GM23338 (cell line): ENCODE measurements at regions not wholly inside any gene's neighbourhood (a gene's known extent, or its start where the extent isn't known, plus 50 kb on each side); places are given as distances from the start of the nearest gene placed in this dataset.

Experiments
- ATAC-seq: fragments of 200-7000 bp; cut with Tn5 transposase; 3 replicates; pipeline ENCODE4 v1.9.1; 2020
- DNase-seq: peaks from one replicate; pipeline ENCODE4 v3.0.0-alpha.2; 2015; ENCODE audit warnings: low spot score
- H2AFZ ChIP-seq: fragments of 200-600 bp; sonication (generic); 2 replicates; pipeline ENCODE4 v1.8.0; 2016; ENCODE audit warnings: antibody characterized with exemption, mild to moderate bottlenecking, moderate library complexity
- H3F3A ChIP-seq: fragments of 200-600 bp; sonication (generic); replicated peaks from 2 replicates; pipeline ENCODE4 v1.8.0; 2017; ENCODE audit warnings: antibody characterized with exemption, mixed run types, low read depth
- H3K27ac ChIP-seq: fragments of 200-600 bp; sonication (generic); 2 replicates; pipeline ENCODE4 v1.6.1; 2016; ENCODE audit warnings: low read depth
- H3K27me3 ChIP-seq: fragments of 200-600 bp; sonication (generic); 2 replicates; pipeline ENCODE4 v1.8.0; 2016; ENCODE audit warnings: mild to moderate bottlenecking, mixed run types, moderate library complexity; ENCODE audit not compliant: insufficient read depth
- H3K36me3 ChIP-seq: fragments of 200-600 bp; sonication (generic); 2 replicates; pipeline ENCODE4 v1.8.0; 2016; ENCODE audit warnings: mild to moderate bottlenecking; ENCODE audit not compliant: insufficient read depth
- H3K4me1 ChIP-seq: fragments of 200-600 bp; sonication (generic); 2 replicates; pipeline ENCODE4 v1.8.0; 2016; ENCODE audit warnings: mild to moderate bottlenecking, moderate library complexity; ENCODE audit not compliant: insufficient read depth
- H3K4me2 ChIP-seq: fragments of 200-600 bp; sonication (generic); 2 replicates; pipeline ENCODE4 v1.7.1; 2017; ENCODE audit warnings: mixed run types
- H3K4me3 ChIP-seq: fragments of 200-600 bp; sonication (generic); 2 replicates; pipeline ENCODE4 v1.6.1; 2016; ENCODE audit warnings: mixed run types
- H3K79me2 ChIP-seq: fragments of 200-600 bp; sonication (generic); replicated peaks from 2 replicates; pipeline ENCODE4 v1.8.0; 2017; ENCODE audit warnings: mild to moderate bottlenecking; ENCODE audit not compliant: insufficient read depth
- H3K9me2 ChIP-seq: fragments of 200-600 bp; sonication (generic); 2 replicates; pipeline ENCODE4 v1.8.0; 2017; ENCODE audit not compliant: insufficient read depth
- H4K20me1 ChIP-seq: fragments of 200-600 bp; sonication (generic); replicated peaks from 2 replicates; pipeline ENCODE4 v1.8.0; 2017; ENCODE audit warnings: mild to moderate bottlenecking; ENCODE audit not compliant: insufficient read depth
- H3K27ac Mint-ChIP-seq: 2 replicates; pipeline ENCODE4 v1.8.0; 2020; ENCODE audit warnings: inconsistent platforms, mild to moderate bottlenecking, moderate library complexity, mixed read lengths
- H3K27me3 Mint-ChIP-seq: 3 replicates; pipeline ENCODE4 v1.8.0; 2022; ENCODE audit warnings: low read depth, mild to moderate bottlenecking, moderate library complexity, mixed read lengths, inconsistent platforms; ENCODE audit not compliant: insufficient read depth, poor library complexity
- H3K36me3 Mint-ChIP-seq: 3 replicates; pipeline ENCODE4 v1.8.0; 2021; ENCODE audit warnings: low read depth, mild to moderate bottlenecking, inconsistent platforms, moderate library complexity, mixed read lengths
- H3K4me1 Mint-ChIP-seq: 3 replicates; pipeline ENCODE4 v1.8.0; 2020; ENCODE audit warnings: mild to moderate bottlenecking, inconsistent platforms, mixed read lengths
- H3K4me3 Mint-ChIP-seq: 3 replicates; pipeline ENCODE4 v1.8.0; 2021; ENCODE audit warnings: moderate library complexity, mild to moderate bottlenecking, inconsistent platforms, mixed read lengths
- H3K9me3 Mint-ChIP-seq: 3 replicates; pipeline ENCODE4 v1.8.0; 2020; ENCODE audit warnings: moderate library complexity, mild to moderate bottlenecking, inconsistent platforms, mixed read lengths
- CREB1 ChIP-seq: fragments of 250-450 bp; sonication (Bioruptor Pico); IDR thresholded peaks from 2 replicates; pipeline ENCODE4 v1.5.0; 2020; ENCODE audit warnings: low read depth, mild to moderate bottlenecking, moderate library complexity
- JUNB ChIP-seq: IDR thresholded peaks from one replicate; pipeline ENCODE4 v1.6.1; 2016; ENCODE audit warnings: antibody characterized with exemption; ENCODE audit not compliant: unreplicated experiment
- STAT1 ChIP-seq: IDR thresholded peaks from one replicate; pipeline ENCODE4 v1.6.1; 2016; ENCODE audit warnings: antibody characterized with exemption; ENCODE audit not compliant: unreplicated experiment
- ZNF114 ChIP-seq: fragments of 250-450 bp; sonication (Bioruptor Pico); IDR thresholded peaks from 2 replicates; pipeline ENCODE4 v1.5.0; 2020; ENCODE audit warnings: mild to moderate bottlenecking, moderate library complexity
- ZNF331 ChIP-seq: fragments of 250-450 bp; sonication (Bioruptor Pico); IDR thresholded peaks from 2 replicates; pipeline ENCODE4 v1.5.0; 2020; ENCODE audit warnings: low read depth, mild to moderate bottlenecking, moderate library complexity
- TF ChIP-seq, protein P1 (sequence below): IDR thresholded peaks from one replicate; pipeline ENCODE4 v1.6.1; 2018; ENCODE audit warnings: antibody characterized with exemption; ENCODE audit not compliant: unreplicated experiment
- TF ChIP-seq, protein P2 (sequence below): IDR thresholded peaks from 2 replicates; pipeline ENCODE4 v1.6.1; 2016; ENCODE audit warnings: antibody characterized with exemption
- TF ChIP-seq, protein P3 (sequence below): fragments of 250-450 bp; sonication (Bioruptor Pico); IDR thresholded peaks from 2 replicates; pipeline ENCODE4 v1.5.0; 2020; ENCODE audit warnings: mild to moderate bottlenecking, moderate library complexity

DNA sequence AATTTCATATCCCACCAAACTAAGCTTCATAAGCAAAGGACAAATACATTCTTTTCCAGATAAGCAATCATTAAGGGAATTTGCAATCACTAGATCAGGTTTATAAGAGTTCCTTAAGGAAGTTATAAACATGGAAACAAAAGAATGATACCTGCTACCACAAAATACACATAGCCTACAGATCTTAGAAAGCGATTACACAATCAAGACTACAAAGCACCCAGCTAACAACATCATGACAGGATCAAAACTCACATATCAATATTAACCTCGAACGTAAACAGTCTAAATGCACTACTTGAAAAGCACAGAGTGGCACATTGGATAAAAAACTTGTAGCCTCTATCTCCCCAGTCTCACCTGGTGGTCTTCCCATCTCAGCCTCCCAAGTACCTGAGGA is 512.4 kb upstream of the PTGER4 start:
- Histone ChIP-seq H3K27me3 (no peaks in the 10 kb centered on the region), H3K4me1 (0 out of 2 replicates have a peak, but pooled peaks cover 3% of the 10 kb centered on the region), H3K9me2 (0 out of 2 replicates have a peak, but pooled peaks cover 3% of the 10 kb centered on the region), H3K27ac (no peak overlapping the region), H3K4me3 (no peak overlapping the region), H3F3A (no peaks in the 10 kb centered on the region), H3K79me2 (no peaks in the 10 kb centered on the region), H4K20me1 (no peaks in the 10 kb centered on the region), H3K4me2 (no peak overlapping the region), H3K36me3 (no peaks in the 10 kb centered on the region), H2AFZ (no peak overlapping the region)
- ATAC-seq (no peak), DNase-seq (no peak)
- peaks cover 19% of the 10 kb centered on the region; the same call in 2 of the 3 replicates for H3K36me3 Mint-ChIP-seq
- peaks cover 30% of the 10 kb centered on the region for H3K9me3 Mint-ChIP-seq
- no peak overlapping the region for H3K4me3 Mint-ChIP-seq
- TF ChIP-seq ZNF331 (no peak), CREB1 (no peak), STAT1 (no peak), ZNF114 (no peak), JUNB (no peak)
- TF ChIP-seq, protein P1, sequence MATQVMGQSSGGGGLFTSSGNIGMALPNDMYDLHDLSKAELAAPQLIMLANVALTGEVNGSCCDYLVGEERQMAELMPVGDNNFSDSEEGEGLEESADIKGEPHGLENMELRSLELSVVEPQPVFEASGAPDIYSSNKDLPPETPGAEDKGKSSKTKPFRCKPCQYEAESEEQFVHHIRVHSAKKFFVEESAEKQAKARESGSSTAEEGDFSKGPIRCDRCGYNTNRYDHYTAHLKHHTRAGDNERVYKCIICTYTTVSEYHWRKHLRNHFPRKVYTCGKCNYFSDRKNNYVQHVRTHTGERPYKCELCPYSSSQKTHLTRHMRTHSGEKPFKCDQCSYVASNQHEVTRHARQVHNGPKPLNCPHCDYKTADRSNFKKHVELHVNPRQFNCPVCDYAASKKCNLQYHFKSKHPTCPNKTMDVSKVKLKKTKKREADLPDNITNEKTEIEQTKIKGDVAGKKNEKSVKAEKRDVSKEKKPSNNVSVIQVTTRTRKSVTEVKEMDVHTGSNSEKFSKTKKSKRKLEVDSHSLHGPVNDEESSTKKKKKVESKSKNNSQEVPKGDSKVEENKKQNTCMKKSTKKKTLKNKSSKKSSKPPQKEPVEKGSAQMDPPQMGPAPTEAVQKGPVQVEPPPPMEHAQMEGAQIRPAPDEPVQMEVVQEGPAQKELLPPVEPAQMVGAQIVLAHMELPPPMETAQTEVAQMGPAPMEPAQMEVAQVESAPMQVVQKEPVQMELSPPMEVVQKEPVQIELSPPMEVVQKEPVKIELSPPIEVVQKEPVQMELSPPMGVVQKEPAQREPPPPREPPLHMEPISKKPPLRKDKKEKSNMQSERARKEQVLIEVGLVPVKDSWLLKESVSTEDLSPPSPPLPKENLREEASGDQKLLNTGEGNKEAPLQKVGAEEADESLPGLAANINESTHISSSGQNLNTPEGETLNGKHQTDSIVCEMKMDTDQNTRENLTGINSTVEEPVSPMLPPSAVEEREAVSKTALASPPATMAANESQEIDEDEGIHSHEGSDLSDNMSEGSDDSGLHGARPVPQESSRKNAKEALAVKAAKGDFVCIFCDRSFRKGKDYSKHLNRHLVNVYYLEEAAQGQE = no peak
- TF ChIP-seq, protein P2, sequence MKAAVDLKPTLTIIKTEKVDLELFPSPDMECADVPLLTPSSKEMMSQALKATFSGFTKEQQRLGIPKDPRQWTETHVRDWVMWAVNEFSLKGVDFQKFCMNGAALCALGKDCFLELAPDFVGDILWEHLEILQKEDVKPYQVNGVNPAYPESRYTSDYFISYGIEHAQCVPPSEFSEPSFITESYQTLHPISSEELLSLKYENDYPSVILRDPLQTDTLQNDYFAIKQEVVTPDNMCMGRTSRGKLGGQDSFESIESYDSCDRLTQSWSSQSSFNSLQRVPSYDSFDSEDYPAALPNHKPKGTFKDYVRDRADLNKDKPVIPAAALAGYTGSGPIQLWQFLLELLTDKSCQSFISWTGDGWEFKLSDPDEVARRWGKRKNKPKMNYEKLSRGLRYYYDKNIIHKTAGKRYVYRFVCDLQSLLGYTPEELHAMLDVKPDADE = no peak
- TF ChIP-seq, protein P3, sequence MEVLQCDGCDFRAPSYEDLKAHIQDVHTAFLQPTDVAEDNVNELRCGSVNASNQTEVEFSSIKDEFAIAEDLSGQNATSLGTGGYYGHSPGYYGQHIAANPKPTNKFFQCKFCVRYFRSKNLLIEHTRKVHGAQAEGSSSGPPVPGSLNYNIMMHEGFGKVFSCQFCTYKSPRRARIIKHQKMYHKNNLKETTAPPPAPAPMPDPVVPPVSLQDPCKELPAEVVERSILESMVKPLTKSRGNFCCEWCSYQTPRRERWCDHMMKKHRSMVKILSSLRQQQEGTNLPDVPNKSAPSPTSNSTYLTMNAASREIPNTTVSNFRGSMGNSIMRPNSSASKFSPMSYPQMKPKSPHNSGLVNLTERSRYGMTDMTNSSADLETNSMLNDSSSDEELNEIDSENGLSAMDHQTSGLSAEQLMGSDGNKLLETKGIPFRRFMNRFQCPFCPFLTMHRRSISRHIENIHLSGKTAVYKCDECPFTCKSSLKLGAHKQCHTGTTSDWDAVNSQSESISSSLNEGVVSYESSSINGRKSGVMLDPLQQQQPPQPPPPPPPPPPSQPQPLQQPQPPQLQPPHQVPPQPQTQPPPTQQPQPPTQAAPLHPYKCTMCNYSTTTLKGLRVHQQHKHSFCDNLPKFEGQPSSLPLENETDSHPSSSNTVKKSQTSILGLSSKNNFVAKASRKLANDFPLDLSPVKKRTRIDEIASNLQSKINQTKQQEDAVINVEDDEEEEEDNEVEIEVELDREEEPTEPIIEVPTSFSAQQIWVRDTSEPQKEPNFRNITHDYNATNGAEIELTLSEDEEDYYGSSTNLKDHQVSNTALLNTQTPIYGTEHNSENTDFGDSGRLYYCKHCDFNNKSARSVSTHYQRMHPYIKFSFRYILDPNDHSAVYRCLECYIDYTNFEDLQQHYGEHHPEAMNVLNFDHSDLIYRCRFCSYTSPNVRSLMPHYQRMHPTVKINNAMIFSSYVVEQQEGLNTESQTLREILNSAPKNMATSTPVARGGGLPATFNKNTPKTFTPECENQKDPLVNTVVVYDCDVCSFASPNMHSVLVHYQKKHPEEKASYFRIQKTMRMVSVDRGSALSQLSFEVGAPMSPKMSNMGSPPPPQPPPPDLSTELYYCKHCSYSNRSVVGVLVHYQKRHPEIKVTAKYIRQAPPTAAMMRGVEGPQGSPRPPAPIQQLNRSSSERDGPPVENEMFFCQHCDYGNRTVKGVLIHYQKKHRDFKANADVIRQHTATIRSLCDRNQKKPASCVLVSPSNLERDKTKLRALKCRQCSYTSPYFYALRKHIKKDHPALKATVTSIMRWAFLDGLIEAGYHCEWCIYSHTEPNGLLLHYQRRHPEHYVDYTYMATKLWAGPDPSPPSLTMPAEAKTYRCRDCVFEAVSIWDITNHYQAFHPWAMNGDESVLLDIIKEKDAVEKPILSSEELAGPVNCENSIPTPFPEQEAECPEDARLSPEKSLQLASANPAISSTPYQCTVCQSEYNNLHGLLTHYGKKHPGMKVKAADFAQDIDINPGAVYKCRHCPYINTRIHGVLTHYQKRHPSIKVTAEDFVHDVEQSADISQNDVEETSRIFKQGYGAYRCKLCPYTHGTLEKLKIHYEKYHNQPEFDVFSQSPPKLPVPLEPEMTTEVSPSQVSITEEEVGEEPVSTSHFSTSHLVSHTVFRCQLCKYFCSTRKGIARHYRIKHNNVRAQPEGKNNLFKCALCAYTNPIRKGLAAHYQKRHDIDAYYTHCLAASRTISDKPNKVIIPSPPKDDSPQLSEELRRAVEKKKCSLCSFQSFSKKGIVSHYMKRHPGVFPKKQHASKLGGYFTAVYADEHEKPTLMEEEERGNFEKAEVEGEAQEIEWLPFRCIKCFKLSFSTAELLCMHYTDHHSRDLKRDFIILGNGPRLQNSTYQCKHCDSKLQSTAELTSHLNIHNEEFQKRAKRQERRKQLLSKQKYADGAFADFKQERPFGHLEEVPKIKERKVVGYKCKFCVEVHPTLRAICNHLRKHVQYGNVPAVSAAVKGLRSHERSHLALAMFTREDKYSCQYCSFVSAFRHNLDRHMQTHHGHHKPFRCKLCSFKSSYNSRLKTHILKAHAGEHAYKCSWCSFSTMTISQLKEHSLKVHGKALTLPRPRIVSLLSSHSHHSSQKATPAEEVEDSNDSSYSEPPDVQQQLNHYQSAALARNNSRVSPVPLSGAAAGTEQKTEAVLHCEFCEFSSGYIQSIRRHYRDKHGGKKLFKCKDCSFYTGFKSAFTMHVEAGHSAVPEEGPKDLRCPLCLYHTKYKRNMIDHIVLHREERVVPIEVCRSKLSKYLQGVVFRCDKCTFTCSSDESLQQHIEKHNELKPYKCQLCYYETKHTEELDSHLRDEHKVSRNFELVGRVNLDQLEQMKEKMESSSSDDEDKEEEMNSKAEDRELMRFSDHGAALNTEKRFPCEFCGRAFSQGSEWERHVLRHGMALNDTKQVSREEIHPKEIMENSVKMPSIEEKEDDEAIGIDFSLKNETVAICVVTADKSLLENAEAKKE = no peak
- H3K27me3 Mint-ChIP-seq = no peaks in the 10 kb centered on the region
- peaks cover 8% of the 10 kb centered on the region for H3K4me1 Mint-ChIP-seq
- H3K27ac Mint-ChIP-seq = no peak overlapping the region
